A673 (cell line): ENCODE measurements at regions not wholly inside any gene's neighbourhood (a gene's known extent, or its start where the extent isn't known, plus 50 kb on each side); places are given as distances from the start of the nearest gene placed in this dataset.

ENCODE experiments used
- BruUV-seq: library from RNA; stranded (reverse); fragments of 400-500 nt; replicated peaks from 2 replicates; lab custom pipeline; 2021; lab: Mats Ljungman, UMichigan
- CTCF ChIA-PET: fragments of 300-600 bp; sonication (Branson Sonifier 250); formaldehyde crosslinking; loops from one replicate; lab custom pipeline; 2022; ENCODE audit warnings: antibody characterized with exemption; lab: Charles Lee
- POLR2A ChIA-PET: fragments of 300-600 bp; sonication (Branson Sonifier 250); formaldehyde crosslinking; loops from one replicate; lab custom pipeline; 2022; ENCODE audit warnings: antibody characterized with exemption; ENCODE audit not compliant: low non-redundant PET; lab: Charles Lee
- DNase-seq: peaks from one replicate; pipeline ENCODE4 v3.0.0-alpha.2; 2015; ENCODE audit warnings: low spot score
- H3K27ac ChIP-seq: fragments of 200-600 bp; sonication (generic); 2 replicates; pipeline ENCODE4 v1.5.1; 2016; ENCODE audit warnings: mixed run types, low read depth, mild to moderate bottlenecking, mixed read lengths, antibody characterized with exemption, low read length; ENCODE audit not compliant: poor library complexity, severe bottlenecking
- H3K27me3 ChIP-seq: fragments of 200-600 bp; sonication (generic); replicated peaks from 2 replicates; pipeline ENCODE4 v1.6.1; 2017; ENCODE audit warnings: mixed run types, low read depth, mild to moderate bottlenecking, mixed read lengths, antibody characterized with exemption, low read length; ENCODE audit not compliant: insufficient read depth, poor library complexity
- H3K36me3 ChIP-seq: fragments of 200-600 bp; sonication (generic); 2 replicates; pipeline ENCODE4 v1.6.1; 2016; ENCODE audit warnings: mixed run types, mild to moderate bottlenecking, mixed read lengths, antibody characterized with exemption, low read length; ENCODE audit not compliant: insufficient read depth, poor library complexity, severe bottlenecking
- H3K4me1 ChIP-seq: fragments of 200-600 bp; sonication (generic); 2 replicates; pipeline ENCODE4 v1.6.1; 2017; ENCODE audit warnings: mixed run types, mild to moderate bottlenecking, mixed read lengths, antibody characterized with exemption, low read length; ENCODE audit not compliant: insufficient read depth, poor library complexity, severe bottlenecking
- H3K4me3 ChIP-seq: fragments of 200-600 bp; sonication (generic); 2 replicates; pipeline ENCODE4 v1.5.1; 2016; ENCODE audit warnings: low read depth, mixed run types, mild to moderate bottlenecking, mixed read lengths, low read length; ENCODE audit not compliant: poor library complexity, severe bottlenecking
- H3K9me3 ChIP-seq: fragments of 200-600 bp; sonication (generic); 2 replicates; pipeline ENCODE4 v1.6.1; 2016; ENCODE audit warnings: mixed run types, low read depth, mild to moderate bottlenecking, mixed read lengths, antibody characterized with exemption, low read length; ENCODE audit not compliant: poor library complexity, severe bottlenecking
- EZH2 ChIP-seq: fragments of 200-600 bp; sonication (generic); IDR thresholded peaks from 2 replicates; pipeline ENCODE4 v1.6.1; 2017; ENCODE audit warnings: borderline replicate concordance, low read depth, mild to moderate bottlenecking, mixed read lengths, antibody characterized with exemption, low read length; ENCODE audit not compliant: poor library complexity, severe bottlenecking
- intact Hi-C: fragments of 100-400 bp; cut with micrococcal nuclease; formaldehyde crosslinking; loops from one replicate; pipeline ENCODE4 v1.10.0; 2022; ENCODE audit not compliant: unreplicated experiment
- TF ChIP-seq, protein P1 (sequence below): fragments of 300-800, 200-600 bp; sonication (generic); conservative IDR thresholded peaks from 2 replicates; pipeline ENCODE4 v1.5.1; 2017; ENCODE audit warnings: low read depth, mild to moderate bottlenecking, antibody characterized with exemption, low read length, moderate library complexity, mixed read lengths

DNA sequence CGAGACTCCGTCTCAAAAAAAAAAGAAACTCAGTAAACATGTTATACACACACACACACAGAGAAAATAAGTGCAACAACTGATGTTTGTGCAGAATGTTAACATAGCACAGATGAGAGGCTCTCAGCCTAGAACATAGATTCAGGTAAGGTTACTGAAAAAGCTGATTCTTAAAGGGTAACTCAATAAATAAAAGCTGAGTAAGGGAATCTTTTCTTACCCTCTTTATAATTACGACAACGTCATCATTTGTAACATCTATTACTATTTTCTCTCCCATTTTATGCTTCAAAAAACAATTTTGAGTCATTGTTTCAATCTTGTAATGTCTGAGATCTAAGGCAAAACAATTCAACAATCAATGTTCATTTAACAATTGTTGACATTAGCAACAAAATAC is 644.8 kb downstream of the RFPL4B start:
- BruUV-seq, result no TSS peak
- Histone ChIP-seq H3K4me3 (no peak overlapping the region), H3K9me3 (no peaks in the 10 kb centered on the region), H3K27me3 (no peaks in the 10 kb centered on the region), H3K27ac (no peak overlapping the region), H3K4me1 (no peaks in the 10 kb centered on the region), H3K36me3 (no peaks in the 10 kb centered on the region)
- ChIA-PET POLR2A (no interaction called here), CTCF (no interaction called here)
- DNase-seq, result no peak
- intact Hi-C loops, result no loop called here
- no peak for TF ChIP-seq EZH2
- TF ChIP-seq, protein P1, sequence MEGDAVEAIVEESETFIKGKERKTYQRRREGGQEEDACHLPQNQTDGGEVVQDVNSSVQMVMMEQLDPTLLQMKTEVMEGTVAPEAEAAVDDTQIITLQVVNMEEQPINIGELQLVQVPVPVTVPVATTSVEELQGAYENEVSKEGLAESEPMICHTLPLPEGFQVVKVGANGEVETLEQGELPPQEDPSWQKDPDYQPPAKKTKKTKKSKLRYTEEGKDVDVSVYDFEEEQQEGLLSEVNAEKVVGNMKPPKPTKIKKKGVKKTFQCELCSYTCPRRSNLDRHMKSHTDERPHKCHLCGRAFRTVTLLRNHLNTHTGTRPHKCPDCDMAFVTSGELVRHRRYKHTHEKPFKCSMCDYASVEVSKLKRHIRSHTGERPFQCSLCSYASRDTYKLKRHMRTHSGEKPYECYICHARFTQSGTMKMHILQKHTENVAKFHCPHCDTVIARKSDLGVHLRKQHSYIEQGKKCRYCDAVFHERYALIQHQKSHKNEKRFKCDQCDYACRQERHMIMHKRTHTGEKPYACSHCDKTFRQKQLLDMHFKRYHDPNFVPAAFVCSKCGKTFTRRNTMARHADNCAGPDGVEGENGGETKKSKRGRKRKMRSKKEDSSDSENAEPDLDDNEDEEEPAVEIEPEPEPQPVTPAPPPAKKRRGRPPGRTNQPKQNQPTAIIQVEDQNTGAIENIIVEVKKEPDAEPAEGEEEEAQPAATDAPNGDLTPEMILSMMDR, result no peak

DNA sequence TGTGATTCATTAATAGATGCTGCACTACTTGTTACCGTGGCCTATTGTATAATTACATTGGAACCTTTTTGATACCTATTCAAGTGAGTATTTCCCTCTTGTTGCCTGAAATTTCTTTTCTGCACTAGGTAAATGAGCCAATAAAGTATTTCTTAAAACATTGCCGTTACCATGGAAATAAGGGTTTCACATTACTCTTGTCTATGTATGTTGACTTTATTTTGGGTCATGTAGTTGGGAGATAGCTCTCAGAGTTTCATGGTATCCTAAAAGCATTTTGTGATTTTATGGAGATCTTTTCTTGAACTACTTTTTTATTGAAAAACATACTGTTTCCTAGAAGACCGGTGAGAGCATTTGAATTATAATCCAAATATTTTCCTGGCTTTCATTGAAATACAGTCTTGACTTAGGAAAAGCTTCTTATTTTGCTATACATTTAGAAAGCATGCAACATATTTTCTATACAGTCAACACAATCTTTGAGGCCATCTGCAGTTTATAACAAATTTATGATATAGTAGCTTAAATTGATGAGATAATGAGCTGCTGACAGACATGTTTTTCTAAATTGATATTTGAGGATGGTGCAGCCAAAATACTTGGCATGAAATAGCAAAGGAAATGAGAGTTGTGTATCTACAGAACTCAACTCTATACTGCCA is 650.4 kb downstream of the RFPL4B start:
- H3K9me3 ChIP-seq, result no peaks in the 10 kb centered on the region
- ChIA-PET CTCF (no interaction called here), POLR2A (no interaction called here)
- no peak for DNase-seq
- H3K4me1 ChIP-seq, result no peaks in the 10 kb centered on the region
- TF ChIP-seq, protein P1, result no peak
- TF ChIP-seq EZH2, result no peak
- BruUV-seq, result no TSS peak
- intact Hi-C loops, result no loop called here
- H3K27ac ChIP-seq, result no peak overlapping the region
- no peaks in the 10 kb centered on the region for H3K27me3 ChIP-seq
- no peak overlapping the region for H3K4me3 ChIP-seq
- H3K36me3 ChIP-seq, result no peaks in the 10 kb centered on the region

DNA sequence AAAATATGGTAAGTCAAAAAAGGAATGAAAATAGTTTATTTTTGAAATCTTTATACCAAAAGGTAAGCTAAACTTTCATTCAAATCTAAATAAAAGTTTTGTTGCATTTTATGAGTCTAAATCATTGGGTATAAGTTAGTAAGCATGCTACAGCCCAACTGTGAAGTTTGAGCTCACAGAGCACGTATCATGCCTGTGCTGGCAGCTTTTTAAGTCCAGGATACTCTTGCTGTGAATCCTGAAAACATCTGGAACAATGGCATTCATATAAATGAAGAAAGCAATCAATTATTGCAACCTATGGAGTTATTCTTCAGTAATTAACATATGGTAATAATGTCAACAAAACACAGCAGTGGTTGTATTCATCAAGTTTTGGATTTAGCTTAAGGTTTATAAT is 656.9 kb downstream of the RFPL4B start:
- Histone ChIP-seq H3K36me3 (no peaks in the 10 kb centered on the region), H3K4me1 (no peaks in the 10 kb centered on the region), H3K9me3 (no peaks in the 10 kb centered on the region), H3K27ac (no peak overlapping the region), H3K4me3 (no peak overlapping the region), H3K27me3 (no peaks in the 10 kb centered on the region)
- no TSS peak for BruUV-seq
- CTCF ChIA-PET, result interaction anchor here (0.7 kb wide), 1 partner anchor 855 kb away, joined by 7 read pairs; no protein-coding TSS in a partner anchor
- no peak for DNase-seq
- POLR2A ChIA-PET, result no interaction called here
- no peak for TF ChIP-seq EZH2
- TF ChIP-seq, protein P1, result no peak
- intact Hi-C loops, result no loop called here
